ENCODE measurements at regions not wholly inside any gene's neighbourhood (a gene's known extent, or its start where the extent isn't known, plus 50 kb on each side); places are given as distances from the start of the nearest gene placed in this dataset.
"Not testable (repeated sequence)": the region's sequence is repeated elsewhere in the genome, so short reads cannot be mapped to it uniquely, and the experiment has no call there.

DNA sequence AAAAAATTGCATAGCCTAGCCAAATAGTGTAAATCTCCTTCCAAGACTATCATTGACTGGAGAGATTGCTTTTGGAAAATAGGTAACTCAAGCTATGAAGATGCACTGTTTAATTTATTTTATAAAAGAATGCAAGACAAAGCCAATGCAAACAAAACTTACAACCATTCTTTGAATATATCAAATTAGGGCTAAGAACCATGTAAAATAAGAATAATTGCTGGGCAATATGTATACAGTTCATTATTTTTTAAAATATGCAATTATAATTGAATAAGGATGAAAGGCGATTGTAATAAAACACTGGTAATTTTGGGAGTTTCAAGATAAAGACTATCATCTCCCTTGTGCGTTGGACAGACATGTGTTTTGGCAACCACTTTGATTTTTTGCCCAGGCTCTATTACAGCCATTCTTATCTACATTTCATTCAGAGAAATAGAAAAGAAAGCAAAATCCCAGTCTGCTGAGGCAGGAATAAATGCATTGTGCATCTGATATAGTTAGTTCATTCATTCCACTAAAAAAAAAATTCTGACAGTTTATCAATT, 242.3 kb upstream of the ROBO1 start:
- no peak for DNase-seq

DNA sequence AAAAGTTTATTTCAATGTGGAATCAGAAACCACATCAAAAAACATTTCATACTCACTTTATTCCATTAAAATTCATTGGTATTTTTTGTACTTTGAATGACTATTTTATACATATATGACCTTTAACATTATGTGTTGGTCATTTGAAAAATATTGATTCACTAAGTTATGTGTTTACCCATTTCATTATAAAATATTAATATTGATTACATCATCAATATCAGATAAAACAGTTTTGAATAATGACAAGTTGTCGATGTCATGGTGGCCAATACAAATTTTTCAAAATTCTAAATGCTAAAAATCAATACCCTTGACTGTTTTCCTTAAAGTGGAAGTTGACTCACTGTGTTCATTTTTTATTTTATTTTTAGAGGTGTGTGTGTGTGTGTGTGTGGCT, 239.7 kb upstream of the ROBO1 start:
- no peak for DNase-seq

DNA sequence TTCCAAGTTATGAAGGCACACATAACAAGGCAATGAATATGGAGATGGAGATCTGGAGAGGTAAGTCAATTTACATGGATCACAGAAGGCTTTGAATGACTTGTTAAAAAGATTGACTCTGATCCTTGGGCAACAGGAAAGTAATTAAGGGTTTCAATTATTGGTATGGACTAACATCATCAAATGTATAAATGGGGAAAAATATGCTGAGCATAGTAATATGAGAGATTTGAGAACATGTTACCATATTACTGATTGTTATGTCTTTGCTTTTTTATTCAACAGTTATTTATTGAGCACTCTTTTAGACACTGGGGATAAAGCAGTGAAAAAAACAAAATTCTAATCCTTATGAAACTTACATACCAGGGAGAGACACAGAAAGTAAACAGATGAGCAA, 238.5 kb upstream of the ROBO1 start:
- DNase-seq, result no peak

DNA sequence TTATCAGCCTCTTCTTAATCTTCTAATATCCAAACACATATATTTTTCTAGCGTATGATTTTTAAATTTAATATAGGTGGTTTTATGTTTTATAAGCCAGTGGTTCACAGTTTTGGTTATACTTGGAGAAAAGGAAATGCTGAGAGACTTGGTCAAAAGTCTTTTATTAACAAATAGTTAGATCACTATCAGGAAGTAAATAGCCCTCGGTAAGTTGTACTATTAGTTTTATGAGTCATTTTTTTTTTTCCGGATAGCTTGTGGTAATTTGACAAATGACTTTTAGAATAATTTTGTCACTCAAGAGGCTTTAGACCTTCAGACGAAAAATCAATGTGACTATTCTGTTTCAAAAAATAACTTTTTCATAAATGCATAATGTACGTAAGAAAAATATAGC, 232.2 kb upstream of the ROBO1 start:
- DNase-seq, result no peak

DNA sequence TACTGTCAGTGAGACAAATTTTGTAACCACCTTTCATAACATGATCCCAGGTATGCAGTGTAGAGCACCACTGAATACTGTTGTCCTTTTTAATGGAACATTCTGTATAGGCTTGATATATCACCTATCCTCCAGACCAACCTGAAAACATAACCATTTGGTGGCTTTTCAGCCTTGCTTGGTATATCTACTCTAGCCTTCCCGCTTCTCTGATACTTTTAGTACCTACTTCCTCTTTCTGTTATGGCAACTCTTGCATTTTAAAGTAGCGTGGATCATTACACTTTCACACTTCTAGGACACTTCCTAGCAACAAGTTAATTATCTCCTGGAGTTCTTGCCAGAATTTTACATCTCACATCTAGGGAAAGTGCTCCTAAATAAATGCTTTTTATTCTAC, 226.6 kb upstream of the ROBO1 start:
- DNase-seq, result no peak

DNA sequence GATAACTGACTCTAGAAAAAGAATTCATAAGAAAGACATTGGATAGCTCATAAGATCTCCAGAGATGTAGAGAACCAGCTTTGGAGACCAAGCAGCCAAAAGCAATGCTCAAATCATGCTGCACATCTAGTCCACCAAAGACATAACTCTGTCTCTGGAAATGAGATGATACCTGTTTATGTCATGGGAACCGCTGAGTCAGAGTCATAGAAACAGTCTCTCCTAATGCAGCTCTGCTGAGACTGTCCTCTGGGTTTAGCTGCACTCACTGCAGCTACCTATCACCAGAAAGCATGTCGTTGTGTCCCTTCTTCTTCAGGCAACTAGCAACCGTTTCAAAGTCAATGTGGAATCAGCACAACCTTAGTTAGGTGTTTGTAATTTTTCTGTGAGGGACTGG, 218.5 kb upstream of the ROBO1 start:
- no peak for DNase-seq

DNA sequence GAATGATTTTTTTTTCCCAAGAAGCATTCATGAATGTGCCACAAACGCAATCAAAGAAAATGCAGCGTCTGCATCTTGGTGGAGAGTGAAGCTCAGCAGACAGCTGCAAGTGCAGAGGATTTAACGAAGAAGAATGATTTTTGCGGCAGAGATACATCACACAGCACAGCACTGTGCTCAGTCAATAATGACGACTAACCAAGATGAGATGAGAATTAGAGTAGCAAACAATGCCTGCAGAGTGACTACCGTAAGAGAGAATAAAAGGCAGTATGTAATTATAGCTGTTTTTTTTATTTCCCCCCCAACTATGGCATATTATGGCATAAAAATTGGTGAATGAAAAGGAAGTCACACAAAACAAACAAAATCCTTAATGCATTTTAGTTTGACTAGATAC, 218.0 kb upstream of the ROBO1 start:
- no peak for DNase-seq

DNA sequence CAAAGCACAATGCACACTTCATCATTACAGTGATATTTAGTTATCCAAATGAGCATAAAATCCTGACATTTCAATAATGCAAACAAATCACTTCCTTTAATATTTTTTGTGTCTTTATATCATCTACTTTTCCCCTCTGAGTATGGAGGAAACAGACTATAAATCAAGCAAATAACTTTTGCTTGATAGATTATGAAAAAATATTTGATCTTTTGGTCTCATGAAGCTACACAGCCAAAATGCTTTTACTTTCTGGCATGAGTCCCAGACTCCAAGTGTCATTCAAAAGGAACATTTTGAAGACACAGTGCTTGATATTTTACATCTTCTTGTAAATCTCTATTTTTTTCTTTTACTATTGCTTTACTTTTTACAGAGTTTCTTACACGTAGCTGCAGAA, 215.3 kb upstream of the ROBO1 start:
- peak; percentile 34 for DNase-seq

DNA sequence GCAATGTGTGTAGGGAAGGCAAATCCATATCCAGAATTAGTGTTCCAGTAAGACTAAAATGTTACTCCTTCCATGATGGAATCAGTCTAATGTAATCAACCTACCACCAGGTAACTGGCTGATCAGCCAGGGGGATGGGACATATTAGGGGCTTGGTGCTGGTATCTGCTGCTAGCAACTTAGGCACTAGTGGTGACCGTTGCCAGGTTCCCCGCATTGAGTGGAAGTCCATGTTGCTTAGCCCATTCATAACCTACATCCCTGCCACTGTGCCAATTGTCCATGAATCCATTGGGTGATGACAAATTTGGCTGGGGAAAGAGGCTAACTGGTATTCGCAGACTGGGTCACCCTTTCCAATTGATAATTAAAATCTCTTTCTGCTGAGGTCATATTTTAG, 212.2 kb upstream of the ROBO1 start:
- DNase-seq, result no peak

DNA sequence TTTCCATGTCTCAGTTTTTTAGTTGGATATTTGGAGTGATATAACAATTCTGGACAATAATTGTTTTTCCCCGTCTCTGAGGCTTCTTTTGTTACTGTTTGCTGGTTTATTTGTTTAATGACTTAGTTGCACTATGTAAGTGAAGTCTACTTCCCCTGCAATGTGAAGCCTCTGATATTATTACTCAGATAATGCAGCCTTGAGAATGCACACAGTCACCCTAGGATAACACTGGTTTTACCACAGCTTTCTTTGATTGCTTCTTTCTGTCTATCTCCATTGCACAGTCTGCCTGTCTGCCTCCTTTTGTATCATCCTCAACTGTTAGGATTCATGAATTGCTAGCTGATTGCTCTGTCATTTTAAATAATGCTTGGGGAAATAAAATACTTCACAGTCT, 208.7 kb upstream of the ROBO1 start:
- no peak for DNase-seq

DNA sequence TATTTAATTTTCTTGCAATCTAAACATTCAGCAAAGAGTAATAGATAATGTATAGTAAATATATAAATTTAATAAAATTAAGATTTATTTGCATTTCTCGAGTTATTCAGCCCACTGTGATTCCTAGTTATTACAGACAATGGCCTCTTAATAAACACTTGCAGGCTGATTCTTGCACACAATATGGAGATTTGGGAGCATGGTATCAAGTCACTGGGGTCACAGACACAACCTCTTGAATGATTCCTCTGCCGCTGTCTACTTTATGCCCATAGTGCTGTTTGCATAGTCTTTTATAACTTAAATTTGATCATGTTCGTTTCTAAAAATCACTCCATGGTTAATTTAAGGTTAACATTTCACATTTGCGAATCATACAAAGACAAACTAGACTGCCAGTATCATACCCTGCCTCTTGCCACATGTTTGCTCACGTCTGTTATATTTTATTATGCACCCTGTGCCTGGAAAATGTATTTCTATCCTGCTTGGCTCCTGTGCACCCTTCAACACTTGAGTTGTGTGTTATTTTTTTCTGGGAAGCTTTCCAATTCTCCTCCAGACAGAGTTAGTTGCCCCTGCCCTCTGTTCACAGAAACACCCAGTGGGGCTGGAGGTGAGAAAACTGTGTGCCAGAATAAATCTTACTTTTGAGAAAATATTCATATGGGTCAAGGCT, 206.3 kb upstream of the ROBO1 start:
- no peak for DNase-seq

DNA sequence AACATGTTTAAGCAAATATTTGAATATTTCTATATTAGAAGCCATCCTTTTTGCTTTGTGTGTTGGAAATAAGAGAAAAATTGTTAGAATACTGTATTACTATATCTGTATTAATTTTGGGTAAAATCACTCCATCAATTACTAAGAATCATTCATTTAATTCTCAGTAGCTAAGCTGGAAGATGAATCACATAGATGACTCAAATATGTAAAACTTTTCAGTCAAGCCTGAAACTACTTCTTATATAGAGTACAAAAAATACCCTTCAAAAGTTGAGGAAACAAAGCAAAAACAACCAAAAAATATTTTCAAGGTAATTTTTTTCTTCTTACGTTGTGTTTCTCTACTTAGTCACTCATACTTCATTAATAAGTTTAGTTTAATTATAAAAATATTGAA, 205.7 kb upstream of the ROBO1 start:
- DNase-seq, result no peak

DNA sequence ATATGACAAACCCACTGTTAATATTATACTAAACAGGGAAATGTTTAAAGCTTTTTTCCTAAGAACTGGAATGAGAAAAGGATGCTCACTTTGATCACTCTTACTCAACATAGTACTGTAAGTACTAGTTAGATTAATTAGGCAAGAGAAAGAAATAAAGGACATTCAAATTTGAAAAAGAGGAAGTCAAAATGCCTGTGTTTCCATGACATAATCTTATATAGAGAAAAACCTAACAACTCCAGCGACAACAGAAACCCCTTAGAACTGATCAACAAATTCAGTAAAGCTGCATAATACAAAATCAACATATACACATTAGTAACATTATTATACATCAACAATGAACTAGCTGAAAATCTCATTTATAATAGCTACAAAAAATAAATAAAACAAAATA, 200.6 kb upstream of the ROBO1 start:
- no peak for DNase-seq

DNA sequence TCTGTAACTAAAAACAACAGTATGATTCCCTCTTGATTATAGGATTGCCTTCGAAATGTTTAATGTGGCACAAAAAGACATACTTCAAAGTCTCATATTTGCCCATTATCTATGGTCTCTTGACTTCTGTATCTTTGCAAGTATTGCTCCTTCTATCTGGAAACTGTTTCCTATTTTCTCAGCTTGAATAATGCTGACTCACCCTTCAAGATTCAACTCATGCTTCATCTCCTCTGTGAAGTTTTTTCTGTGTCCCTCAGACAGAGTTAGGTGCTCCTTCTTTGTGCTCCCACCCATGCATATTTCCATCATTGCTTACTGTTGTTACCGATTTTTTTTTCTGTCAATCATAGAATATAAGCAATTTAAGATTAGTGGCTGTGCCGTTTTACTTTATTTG, 192.8 kb upstream of the ROBO1 start:
- no peak for DNase-seq

DNA sequence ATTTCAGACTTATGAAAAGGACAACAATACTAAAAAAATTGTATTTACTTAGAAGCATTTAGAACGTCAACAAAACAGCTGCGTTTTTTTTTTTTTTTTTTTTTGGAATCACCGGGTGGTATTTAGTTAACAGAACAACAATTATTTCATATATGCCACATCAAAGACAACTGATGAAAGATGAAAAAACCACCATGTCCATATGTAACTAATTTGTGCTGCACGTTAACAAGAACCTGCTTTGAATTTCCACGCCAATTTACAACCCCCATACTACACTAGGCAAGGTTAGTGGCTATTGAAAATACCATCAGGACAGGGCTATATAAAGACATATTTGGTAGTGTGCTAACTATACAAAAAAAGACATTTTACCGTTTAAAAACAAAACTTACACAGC, 189.3 kb upstream of the ROBO1 start:
- no peak for DNase-seq

DNA sequence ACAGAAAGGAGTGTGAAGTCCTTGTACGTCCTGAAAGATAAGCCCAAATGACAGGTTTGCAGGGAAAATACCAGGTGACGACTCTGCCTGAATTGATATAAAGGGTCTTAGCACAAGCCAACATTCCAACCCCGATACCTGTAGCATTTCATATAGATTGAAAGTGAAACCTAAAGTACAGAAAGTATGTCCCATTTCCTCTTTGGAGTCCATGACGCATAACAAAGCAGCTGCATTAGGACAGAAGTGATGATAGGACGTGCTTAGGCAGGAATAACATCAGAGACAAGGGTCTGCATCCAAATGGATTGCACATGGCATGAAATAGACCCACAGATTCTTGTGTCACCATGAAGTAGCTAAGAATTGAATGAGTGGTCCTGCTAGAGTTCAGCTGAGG, 187.0 kb upstream of the ROBO1 start:
- DNase-seq, result no peak

DNA sequence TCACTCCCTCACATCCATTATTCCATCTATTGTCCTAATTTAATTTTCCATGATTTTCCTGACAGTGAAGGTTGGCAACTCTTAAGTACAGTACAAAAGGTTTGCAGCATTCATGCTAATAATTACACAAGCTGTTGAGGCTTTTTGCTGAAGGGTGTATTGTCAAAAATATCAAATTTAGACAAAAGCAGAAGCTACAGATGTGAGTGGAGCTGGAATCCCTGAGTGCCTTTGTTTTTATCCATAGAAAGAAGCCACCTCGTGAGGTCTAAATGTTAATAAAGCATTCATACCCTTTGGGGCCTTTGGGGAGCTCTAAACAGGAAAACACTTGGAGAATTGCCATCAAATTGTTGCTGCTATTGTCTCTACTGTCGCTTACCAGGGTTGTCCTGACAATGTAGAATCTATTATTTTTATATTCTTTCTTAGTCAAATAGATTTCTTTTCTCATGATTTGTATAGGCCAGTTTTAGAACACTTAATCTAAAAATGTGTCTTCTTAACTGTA, 185.8 kb upstream of the ROBO1 start:
- no peak for DNase-seq

DNA sequence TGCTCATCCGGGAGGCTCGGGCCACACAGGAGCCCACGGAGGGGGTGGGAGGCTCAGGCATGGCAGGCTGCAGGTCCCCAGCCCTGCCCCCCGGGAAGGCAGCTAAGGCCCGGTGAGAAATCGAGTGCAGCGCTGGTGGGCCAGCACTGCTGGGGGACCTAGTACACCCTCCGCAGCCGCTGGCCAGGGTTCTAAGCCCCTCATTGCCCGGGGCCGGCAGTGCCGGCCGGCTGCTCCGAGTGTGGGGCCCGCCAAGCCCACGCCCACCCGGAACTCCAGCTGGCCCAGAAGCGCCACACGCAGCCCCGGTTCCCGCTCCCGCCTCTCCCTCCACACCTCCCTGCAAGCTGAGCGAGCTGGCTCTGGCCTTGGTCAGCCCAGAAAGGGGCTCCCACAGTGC, 183.6 kb upstream of the ROBO1 start:
- not testable (repeated sequence) for DNase-seq

DNA sequence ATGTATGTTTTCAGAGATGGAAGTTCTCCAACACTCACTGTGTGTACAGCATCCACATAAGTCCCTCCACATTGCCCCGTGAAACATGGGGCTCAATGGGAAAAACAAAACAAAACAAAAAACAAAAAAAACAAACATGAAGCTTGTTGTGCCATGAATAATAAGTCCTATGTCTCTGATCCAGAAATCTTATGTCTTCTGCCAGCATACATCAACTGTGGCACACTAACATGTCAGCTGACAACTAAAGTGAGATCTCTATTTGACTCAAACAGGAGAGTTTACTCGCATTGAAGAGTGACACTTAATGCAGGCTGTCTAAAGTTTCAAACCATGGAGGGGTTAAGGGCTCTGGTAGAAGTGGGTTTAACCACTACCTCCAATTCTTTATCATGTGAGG, 180.2 kb upstream of the ROBO1 start:
- DNase-seq, result no peak

DNA sequence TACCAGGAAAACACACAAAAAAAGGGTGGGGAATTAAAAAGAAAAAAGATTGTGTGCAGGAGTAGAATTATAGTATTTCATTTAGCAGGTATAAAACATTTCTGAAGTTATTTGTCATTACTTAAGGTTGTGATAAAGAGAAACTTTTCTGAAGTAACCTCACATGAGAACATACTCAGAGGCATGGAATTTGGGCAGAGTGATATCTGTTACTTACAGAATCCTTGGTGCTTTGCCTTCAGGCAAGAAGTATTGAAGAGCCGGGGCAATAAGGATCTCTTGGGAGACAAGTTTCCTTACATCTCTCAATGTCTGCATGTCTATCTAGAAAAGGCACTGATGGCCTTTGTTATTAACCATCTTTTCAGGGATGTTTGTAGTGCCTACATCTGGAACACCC, 179.7 kb upstream of the ROBO1 start:
- DNase-seq, result no peak

DNA sequence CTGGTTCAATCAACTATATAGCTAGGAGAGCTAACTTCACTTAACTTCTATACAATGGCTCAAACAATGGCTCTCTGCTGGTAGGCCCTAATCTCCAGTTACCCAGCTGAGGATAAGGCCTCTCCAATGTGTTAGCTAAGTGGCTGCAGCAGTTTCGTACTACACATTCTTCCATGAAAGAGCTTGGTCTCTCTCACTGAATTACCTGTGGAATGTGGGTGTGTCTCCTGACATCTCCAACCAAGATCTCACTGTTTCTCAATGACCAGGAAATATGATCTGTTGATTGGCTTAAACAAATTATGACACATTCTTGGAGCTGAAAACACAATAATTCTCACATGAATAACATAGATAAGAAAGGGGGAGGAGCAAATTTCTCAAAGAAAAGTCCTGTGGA, 169.8 kb upstream of the ROBO1 start:
- DNase-seq, result no peak

DNA sequence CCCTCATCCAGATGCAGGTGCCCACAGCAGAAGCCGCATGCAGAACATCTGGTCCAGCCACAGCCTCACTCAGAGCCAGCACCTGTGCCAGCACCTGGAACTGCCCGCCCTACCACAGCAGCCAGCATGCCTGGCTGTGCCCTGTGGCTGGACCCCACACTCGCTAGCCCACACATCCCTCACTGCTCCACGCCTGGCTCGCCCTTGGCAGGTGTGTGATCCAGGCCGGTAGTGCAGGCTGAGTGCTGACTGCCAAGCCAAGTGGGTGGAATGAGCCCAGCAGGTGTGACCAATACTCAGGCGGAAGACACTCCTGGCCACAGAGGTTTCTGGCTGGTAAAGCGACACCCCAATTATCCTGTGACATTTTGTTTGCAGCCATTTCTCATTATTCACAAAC, 162.4 kb upstream of the ROBO1 start:
- no peak for DNase-seq

DNA sequence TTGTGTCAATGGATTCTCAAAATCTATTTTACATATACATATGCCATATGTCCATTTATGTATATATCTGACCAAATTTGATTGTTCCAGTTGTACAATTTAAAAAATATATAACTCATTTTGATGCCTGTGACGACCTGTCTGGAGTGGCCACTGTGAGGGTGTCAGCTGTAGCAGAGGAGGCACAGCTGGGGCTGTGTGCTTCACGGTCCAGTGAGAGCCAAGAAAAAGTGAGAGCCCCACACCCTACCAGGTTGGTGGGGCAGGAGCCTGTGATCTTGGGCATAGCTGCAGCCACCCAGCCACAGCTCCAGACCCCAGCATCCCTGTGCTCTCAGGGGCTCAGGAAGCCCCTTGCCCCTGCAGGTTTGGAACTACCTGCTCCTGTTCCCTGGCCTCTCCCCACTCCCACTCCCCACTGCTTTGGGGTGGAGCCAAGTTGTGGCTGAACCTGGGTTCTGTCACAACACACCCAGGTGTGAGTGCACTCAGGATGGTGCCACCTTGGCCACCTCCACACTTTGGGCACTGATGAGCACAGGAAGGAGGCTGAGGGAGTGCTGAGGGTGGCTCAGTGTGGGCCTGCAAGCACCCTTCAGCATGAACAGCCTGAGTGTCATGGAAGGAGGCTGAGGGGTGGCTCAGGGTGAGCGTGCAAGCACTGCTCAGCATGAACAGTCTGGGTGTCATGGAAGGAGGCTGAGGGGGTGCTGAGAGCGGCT, 161.1 kb upstream of the ROBO1 start:
- DNase-seq, result no peak

DNA sequence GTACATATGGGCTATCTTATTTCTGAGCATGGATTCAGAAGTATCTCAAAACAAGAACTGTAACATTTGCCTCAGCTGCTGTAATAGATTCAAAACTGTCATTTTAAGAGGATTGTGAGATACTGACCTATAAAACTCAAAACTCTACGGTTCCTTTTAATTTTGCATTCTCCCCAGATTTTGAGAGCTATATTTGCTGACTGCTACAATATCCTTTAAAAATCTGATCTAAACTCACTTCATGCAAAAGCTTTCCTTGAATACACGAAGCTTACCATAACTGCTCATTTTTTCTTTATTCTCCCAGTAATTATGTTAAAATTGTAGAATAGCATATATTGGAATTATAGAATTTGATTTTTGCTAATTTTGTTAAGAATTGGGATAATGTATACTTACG, 158.7 kb upstream of the ROBO1 start:
- no peak for DNase-seq

DNA sequence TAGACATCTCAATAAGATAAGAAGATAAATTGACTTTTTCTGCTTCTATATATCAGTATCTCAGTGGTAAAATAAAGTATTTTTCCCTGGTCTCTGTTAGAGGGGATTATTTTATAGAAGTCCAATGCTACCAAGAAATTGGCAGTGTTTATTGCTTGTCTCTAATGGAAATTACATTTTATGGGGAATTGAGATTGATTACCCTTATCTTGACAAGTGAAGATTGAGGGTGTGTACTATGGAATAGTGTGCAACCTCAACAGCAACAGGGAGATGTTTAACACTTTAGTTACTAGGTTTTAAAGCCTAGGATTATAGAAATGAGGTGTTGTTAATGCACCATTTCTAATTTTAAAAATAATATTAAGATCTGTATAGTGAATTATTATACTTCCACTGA, 154.8 kb upstream of the ROBO1 start:
- DNase-seq, result no peak
